ENCODE measurements at regions not wholly inside any gene's neighbourhood (a gene's known extent, or its start where the extent isn't known, plus 50 kb on each side); places are given as distances from the start of the nearest gene placed in this dataset.

GRCh38 chr2:40546439-40547191 lies 94.7 kb upstream of the SLC8A1 start:
- H3K9me3 Mint-ChIP-seq: no peaks in the 10 kb centered on the region
- H3K4me1 Mint-ChIP-seq (ENCODE audit: low read depth): no peaks in the 10 kb centered on the region
- H3K27me3 Mint-ChIP-seq (ENCODE audit: low read depth): no peaks in the 10 kb centered on the region
- H3K27ac Mint-ChIP-seq: peak overlapping the region; percentile 49
- ATAC-seq (replicated peaks in 1 of 2) (no peak), DNase-seq (no peak)
- H3K36me3 Mint-ChIP-seq (ENCODE audit: insufficient read depth in 2 of 2): no peaks in the 10 kb centered on the region
- H3K4me3 Mint-ChIP-seq: no peak overlapping the region

DNA sequence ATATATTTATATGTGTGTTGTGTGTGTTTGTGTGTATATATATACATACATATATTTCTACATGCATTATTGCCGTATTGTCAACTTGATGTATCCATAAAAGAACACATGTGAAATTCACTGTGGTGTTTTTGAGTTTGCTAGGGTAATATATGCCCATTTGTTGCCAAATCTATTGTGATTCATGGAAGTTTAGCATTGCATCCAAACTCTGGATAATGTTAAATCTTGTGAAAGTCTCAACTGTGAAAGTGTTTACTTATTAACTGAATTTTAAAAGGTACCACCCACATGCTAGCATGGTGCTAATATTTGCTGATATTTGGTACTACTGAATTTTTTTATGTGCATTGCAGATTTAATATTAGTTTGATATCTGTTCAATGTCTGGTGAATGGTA lies 96.6 kb upstream of the SLC8A1 start:
- Mint-ChIP-seq H3K36me3 (ENCODE audit: insufficient read depth in 2 of 2) (no peaks in the 10 kb centered on the region), H3K4me3 (no peak overlapping the region)
- no peak for DNase-seq

DNA sequence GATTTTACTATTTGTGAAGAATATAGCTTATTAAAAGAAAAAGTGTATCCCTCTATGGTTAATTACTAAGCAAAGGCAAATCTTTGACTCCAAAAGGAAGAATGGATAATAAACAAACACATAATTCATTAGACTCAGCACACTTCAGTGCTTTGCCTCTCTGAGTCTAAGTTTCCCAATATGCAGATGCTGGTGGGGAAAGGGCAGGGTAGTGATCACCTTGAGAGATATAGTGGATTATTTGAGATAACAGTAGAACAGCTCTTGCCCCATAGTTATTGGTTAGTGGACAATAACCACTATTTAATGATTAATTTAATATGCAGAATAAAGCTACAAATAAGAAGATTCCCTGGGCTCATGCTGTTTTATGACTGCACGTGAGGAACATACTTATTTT lies 98.2 kb upstream of the SLC8A1 start:
- DNase-seq (no peak), ATAC-seq (replicated peaks in 1 of 2) (no peak)
- Mint-ChIP-seq H3K4me3 (no peak overlapping the region), H3K9me3 (no peaks in the 10 kb centered on the region), H3K27ac (no peak overlapping the region), H3K4me1 (ENCODE audit: low read depth) (no peaks in the 10 kb centered on the region), H3K27me3 (ENCODE audit: low read depth) (no peaks in the 10 kb centered on the region), H3K36me3 (ENCODE audit: insufficient read depth in 2 of 2) (no peaks in the 10 kb centered on the region)

More for the DNA sequence above, 96.6 kb upstream of the SLC8A1 start:
- ATAC-seq (replicated peaks in 1 of 2): no peak
- H3K4me1 Mint-ChIP-seq (ENCODE audit: low read depth): no peaks in the 10 kb centered on the region
- H3K27ac Mint-ChIP-seq: no peak overlapping the region
- no peaks in the 10 kb centered on the region for H3K9me3 Mint-ChIP-seq
- H3K27me3 Mint-ChIP-seq (ENCODE audit: low read depth): no peaks in the 10 kb centered on the region

DNA sequence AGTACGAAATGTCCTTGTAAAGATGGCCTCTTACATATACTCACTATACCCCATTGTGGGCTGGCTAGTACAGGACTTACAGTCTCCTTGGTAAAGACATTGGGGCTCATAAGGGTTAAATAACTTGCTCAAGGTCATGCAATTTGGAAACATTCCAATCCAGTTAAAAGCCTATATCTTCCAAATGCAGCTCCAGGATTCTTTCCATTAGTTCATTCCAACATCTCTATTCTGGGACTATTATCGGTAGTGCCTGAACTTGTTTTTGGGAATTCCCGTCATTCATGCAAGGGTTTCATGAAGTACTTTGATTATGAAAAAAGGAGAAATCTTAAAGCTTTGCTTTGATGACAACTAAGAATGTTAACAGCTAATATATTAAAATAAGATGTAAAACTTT lies 99.2 kb upstream of the SLC8A1 start:
- H3K4me3 Mint-ChIP-seq: no peak overlapping the region
- no peaks in the 10 kb centered on the region for H3K4me1 Mint-ChIP-seq (ENCODE audit: low read depth)
- H3K36me3 Mint-ChIP-seq (ENCODE audit: insufficient read depth in 2 of 2): no peaks in the 10 kb centered on the region
- no peaks in the 10 kb centered on the region for H3K9me3 Mint-ChIP-seq
- no peak overlapping the region for H3K27ac Mint-ChIP-seq
- H3K27me3 Mint-ChIP-seq (ENCODE audit: low read depth): no peaks in the 10 kb centered on the region
- ATAC-seq (replicated peaks in 1 of 2): no peak
- no peak for DNase-seq

DNA sequence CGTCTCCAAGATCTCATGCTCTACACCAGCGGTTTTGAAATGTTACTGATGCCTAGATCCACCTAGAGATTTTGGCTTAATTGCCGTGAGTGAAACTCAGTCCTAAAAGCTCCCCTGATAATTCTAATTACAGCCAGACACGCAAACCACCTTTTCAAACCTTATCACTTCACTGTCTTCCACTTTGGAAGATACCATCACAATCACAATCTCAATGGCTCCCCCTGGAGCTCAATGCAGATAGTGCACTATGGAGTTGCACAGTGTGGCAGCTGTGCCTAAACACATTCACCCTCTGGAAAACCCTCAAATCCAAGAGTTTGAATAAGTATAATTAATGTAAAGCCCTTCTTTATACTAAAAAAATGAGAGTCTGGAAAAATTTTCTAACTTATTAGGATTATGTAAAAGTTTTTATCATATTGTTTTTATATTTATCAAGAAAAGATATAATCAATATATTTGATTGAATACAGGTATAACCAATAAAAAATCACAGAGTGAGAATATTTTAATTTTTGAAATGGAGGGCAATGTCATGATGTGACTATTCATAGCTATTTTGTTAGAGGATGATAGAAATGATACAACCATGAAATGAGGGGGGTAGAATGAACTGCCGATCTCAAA lies 102.9 kb upstream of the SLC8A1 start:
- ATAC-seq (replicated peaks in 1 of 2) (peak in 1 of 2 donors; percentile 66), DNase-seq (peak; percentile 46 to 48)
- Mint-ChIP-seq H3K27me3 (ENCODE audit: low read depth) (no peaks in the 10 kb centered on the region), H3K27ac (no peak overlapping the region), H3K4me1 (ENCODE audit: low read depth) (no peaks in the 10 kb centered on the region), H3K4me3 (no peak overlapping the region), H3K9me3 (no peaks in the 10 kb centered on the region), H3K36me3 (ENCODE audit: insufficient read depth in 2 of 2) (no peaks in the 10 kb centered on the region)

GRCh38 chr2:40556293-40556692 lies 104.4 kb upstream of the SLC8A1 start:
- H3K36me3 Mint-ChIP-seq (ENCODE audit: insufficient read depth in 2 of 2): no peaks in the 10 kb centered on the region
- no peaks in the 10 kb centered on the region for H3K9me3 Mint-ChIP-seq
- DNase-seq: no peak
- no peak overlapping the region for H3K27ac Mint-ChIP-seq
- ATAC-seq (replicated peaks in 1 of 2): no peak
- H3K27me3 Mint-ChIP-seq (ENCODE audit: low read depth): no peaks in the 10 kb centered on the region
- no peak overlapping the region for H3K4me3 Mint-ChIP-seq
- H3K4me1 Mint-ChIP-seq (ENCODE audit: low read depth): no peaks in the 10 kb centered on the region

GRCh38 chr2:40556739-40557138 lies 104.8 kb upstream of the SLC8A1 start:
- Mint-ChIP-seq H3K9me3 (no peaks in the 10 kb centered on the region), H3K27ac (no peak overlapping the region), H3K27me3 (ENCODE audit: low read depth) (no peaks in the 10 kb centered on the region), H3K36me3 (ENCODE audit: insufficient read depth in 2 of 2) (no peaks in the 10 kb centered on the region), H3K4me3 (no peak overlapping the region), H3K4me1 (ENCODE audit: low read depth) (no peaks in the 10 kb centered on the region)
- DNase-seq: no peak
- ATAC-seq (replicated peaks in 1 of 2): no peak

DNA sequence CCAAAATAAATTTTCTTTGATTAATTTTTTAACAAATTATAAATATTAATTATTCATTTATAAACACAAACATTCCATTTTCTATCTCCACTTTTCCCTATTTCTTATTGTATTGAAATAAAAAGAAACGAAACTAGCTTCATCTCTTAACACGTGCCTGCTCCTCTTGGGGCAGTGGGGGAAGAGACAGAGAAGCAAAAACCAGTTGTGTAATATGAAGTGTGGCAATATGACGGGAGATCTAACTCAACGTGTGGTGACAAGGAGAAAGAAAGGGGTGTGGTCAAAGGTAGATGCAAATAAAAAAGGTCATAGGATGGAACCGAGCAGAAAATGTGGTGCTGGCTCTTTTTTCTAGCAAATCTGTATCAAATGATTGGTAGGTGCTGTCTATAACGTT lies 106.9 kb upstream of the SLC8A1 start:
- Mint-ChIP-seq H3K36me3 (ENCODE audit: insufficient read depth in 2 of 2) (no peaks in the 10 kb centered on the region), H3K27me3 (ENCODE audit: low read depth) (no peaks in the 10 kb centered on the region), H3K27ac (no peak overlapping the region), H3K4me1 (ENCODE audit: low read depth) (no peaks in the 10 kb centered on the region), H3K9me3 (no peaks in the 10 kb centered on the region), H3K4me3 (no peak overlapping the region)
- no peak for DNase-seq
- ATAC-seq (replicated peaks in 1 of 2): no peak

DNA sequence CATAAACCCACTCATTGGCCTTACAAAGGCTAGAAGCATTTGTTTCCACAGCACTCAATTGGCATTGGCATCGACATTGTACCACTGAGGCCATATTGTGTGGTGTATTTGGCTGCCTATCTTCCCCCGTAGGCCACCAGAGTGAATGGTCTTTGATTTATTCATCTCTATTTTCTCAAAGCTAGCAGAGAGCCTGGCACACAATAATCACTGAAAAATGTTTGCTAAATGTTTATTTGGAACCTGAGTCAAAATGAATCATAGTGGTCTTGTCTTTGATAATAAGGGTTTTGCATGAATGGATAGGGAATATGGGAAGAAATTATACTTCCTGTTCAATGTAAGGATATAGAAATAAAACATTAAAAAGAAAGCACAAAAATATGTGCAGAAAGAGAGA lies 107.3 kb upstream of the SLC8A1 start:
- no peak overlapping the region for H3K4me3 Mint-ChIP-seq
- no peak for ATAC-seq (replicated peaks in 1 of 2)
- no peaks in the 10 kb centered on the region for H3K9me3 Mint-ChIP-seq
- no peaks in the 10 kb centered on the region for H3K4me1 Mint-ChIP-seq (ENCODE audit: low read depth)
- no peak overlapping the region for H3K27ac Mint-ChIP-seq
- no peaks in the 10 kb centered on the region for H3K27me3 Mint-ChIP-seq (ENCODE audit: low read depth)
- DNase-seq: no peak
- no peaks in the 10 kb centered on the region for H3K36me3 Mint-ChIP-seq (ENCODE audit: insufficient read depth in 2 of 2)

DNA sequence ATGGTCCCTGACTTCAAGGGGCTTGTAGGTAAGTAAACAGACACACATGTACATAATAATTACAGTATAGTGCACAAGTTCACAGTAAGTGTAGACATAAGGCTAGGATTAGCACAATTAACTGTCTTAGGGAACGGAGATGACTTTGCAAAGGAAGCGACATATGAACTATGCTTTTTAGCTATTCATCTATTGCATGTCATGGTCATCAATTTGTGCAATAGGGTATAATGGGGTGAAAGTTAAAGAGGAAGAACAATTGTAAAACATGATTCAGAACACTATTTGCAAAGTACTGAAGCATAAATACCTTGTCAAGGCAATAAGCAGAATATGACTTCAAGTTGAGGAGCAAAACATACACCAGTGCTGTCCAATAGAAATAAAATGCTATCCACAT lies 112.3 kb upstream of the SLC8A1 start:
- Mint-ChIP-seq H3K4me1 (ENCODE audit: low read depth) (no peaks in the 10 kb centered on the region), H3K4me3 (no peak overlapping the region), H3K27ac (no peak overlapping the region), H3K36me3 (ENCODE audit: insufficient read depth in 2 of 2) (no peaks in the 10 kb centered on the region), H3K27me3 (ENCODE audit: low read depth) (no peaks in the 10 kb centered on the region), H3K9me3 (no peaks in the 10 kb centered on the region)
- DNase-seq: no peak
- no peak for ATAC-seq (replicated peaks in 1 of 2)

- DNase-seq: no peak
- no peak overlapping the region for H3K4me3 Mint-ChIP-seq
- no peak overlapping the region for H3K27ac Mint-ChIP-seq
- peaks cover 3 to 5% of the 10 kb centered on the region in 2 donors for H3K9me3 Mint-ChIP-seq
- H3K4me1 Mint-ChIP-seq (ENCODE audit: low read depth): no peaks in the 10 kb centered on the region
- no peak for ATAC-seq (replicated peaks in 1 of 2)
- no peaks in the 10 kb centered on the region for H3K27me3 Mint-ChIP-seq (ENCODE audit: low read depth)
- peaks cover 0 to 1% of the 10 kb centered on the region in 2 donors for H3K36me3 Mint-ChIP-seq (ENCODE audit: insufficient read depth in 2 of 2)
Measured at GRCh38 chr2:40579247-40579646, 127.4 kb upstream of the SLC8A1 start.

DNA sequence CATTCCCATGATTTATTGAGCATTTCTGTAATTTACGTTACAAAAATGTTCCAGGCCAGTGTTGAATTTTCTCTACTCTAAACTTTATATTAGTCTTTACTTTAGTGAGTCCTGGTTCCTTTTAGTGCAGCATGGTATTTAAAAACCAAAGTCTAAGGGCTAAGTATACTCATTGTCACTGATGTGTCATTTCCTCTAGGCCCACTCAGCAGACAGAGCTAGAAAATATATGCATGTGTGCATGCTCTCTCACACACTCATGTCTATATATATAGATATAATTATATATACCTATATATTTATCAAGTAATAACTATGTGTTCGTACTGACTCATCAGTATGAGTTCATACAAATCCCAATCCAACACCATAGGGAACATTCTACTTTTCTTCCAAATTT lies 132.5 kb upstream of the SLC8A1 start:
- Mint-ChIP-seq H3K4me1 (ENCODE audit: low read depth) (no peaks in the 10 kb centered on the region), H3K9me3 (peaks cover 1 to 3% of the 10 kb centered on the region in 2 donors), H3K4me3 (no peak overlapping the region), H3K36me3 (ENCODE audit: insufficient read depth in 2 of 2) (peaks cover 0 to 1% of the 10 kb centered on the region in 2 donors), H3K27me3 (ENCODE audit: low read depth) (no peaks in the 10 kb centered on the region), H3K27ac (no peak overlapping the region)
- DNase-seq: no peak
- ATAC-seq (replicated peaks in 1 of 2): no peak

DNA sequence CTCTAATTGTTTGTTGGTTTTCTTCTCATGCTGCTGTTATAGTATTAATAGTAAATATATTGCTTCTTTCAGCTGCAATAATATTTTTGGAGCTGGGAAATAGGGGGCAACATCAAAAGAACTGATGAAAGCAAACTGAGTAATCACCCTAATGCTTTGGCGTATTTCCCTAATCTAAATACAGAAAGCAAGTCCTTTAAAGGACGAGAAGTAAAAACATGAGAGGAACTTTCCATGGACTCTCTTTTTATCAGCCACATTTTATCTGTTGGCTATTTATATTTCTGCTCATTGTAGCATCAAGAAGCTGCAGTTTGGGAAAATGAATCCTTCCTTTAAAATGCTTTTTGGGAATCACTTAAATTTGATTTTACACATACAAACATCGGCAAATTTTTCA lies 139.9 kb upstream of the SLC8A1 start:
- H3K4me1 Mint-ChIP-seq (ENCODE audit: low read depth): no peaks in the 10 kb centered on the region
- no peak overlapping the region for H3K27ac Mint-ChIP-seq
- H3K9me3 Mint-ChIP-seq: peaks cover 0 to 2% of the 10 kb centered on the region in 2 donors
- no peaks in the 10 kb centered on the region for H3K36me3 Mint-ChIP-seq (ENCODE audit: insufficient read depth in 2 of 2)
- H3K27me3 Mint-ChIP-seq (ENCODE audit: low read depth): no peaks in the 10 kb centered on the region
- DNase-seq (no peak), ATAC-seq (replicated peaks in 1 of 2) (no peak)
- no peak overlapping the region for H3K4me3 Mint-ChIP-seq

DNA sequence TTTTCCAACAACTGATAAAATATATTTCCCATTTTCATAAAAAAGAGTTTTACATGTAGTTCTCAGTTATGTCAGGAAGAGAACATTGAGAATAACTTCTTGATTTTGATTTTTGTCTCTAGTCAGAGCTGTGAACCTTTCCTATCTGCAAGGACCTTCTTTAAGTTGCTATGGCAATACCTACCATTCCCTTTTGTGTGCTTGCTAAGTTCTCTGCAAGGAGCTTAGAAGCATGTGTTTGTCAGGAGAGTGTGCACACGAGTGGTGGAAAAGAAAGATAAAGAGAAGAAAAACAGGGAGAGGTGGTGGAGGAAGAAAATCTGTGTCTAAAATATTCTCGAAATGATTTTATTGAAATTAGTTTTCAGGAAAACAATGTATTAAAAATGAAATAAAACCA lies 140.3 kb upstream of the SLC8A1 start:
- Mint-ChIP-seq H3K36me3 (ENCODE audit: insufficient read depth in 2 of 2) (no peaks in the 10 kb centered on the region), H3K27ac (no peak overlapping the region), H3K4me1 (ENCODE audit: low read depth) (no peaks in the 10 kb centered on the region), H3K9me3 (peaks cover 0 to 2% of the 10 kb centered on the region in 2 donors), H3K27me3 (ENCODE audit: low read depth) (no peaks in the 10 kb centered on the region), H3K4me3 (no peak overlapping the region)
- ATAC-seq (replicated peaks in 1 of 2) (no peak), DNase-seq (no peak)

Data from activated T-cell treated with anti-CD3 and anti-CD28 coated beads, Interleukin-2, amount 50 U/mL, for 72 hours (primary cell).